Activated CD4-positive, alpha-beta T cell treated with anti-CD3 and anti-CD28 coated beads for 24 hours (primary cell): ENCODE measurements at regions not wholly inside any gene's neighbourhood (a gene's known extent, or its start where the extent isn't known, plus 50 kb on each side); places are given as distances from the start of the nearest gene placed in this dataset.
"Not testable (repeated sequence)": the region's sequence is repeated elsewhere in the genome, so short reads cannot be mapped to it uniquely, and the experiment has no call there.

ENCODE experiments used
- DNase-seq, 2 donors: peaks; one replicate each; pipeline ENCODE4 v3.0.0-alpha.2; 2020; ENCODE audit warnings: low read depth in 2 of 2

DNA sequence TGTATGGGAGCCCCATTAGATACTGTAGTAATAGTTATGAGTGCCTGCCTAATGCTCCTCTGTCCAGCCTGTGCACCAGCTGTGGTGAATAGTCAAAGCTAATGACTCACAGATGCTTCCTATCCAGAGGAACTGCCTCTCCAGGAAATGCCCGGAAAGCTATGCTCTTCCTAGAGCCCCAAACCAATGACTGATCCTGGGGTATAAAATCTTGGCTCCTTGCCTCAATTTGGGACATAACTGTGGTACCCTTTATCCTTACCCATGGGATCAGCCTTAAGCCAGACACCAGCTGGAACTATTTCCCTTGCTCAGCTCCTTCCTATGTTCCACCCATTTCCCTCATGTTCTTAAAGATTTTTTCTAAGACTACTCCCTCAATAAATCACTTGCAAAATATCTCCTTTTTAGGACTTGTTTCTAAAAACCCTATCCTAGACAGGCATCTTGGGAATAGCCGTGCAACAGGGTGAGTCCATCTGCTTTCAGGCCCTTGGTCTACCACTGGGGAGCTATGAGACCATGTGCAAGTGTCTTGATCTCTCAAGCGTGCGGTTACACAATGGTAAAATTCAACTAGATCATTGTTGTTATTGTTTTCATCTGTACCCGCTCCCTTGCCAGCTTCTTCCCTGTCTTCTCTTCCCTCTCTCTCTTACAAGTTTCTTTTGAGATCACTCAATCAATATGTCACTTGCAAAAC, 283.7 kb downstream of the BTBD3 start:
- DNase-seq: no peak

GRCh38 chr20:12203399-12203798, 285.7 kb downstream of the BTBD3 start:
- no peak for DNase-seq

GRCh38 chr20:12203981-12204380, 286.3 kb downstream of the BTBD3 start:
- DNase-seq: no peak

GRCh38 chr20:12207875-12208274, 290.2 kb downstream of the BTBD3 start:
- no peak for DNase-seq

DNA sequence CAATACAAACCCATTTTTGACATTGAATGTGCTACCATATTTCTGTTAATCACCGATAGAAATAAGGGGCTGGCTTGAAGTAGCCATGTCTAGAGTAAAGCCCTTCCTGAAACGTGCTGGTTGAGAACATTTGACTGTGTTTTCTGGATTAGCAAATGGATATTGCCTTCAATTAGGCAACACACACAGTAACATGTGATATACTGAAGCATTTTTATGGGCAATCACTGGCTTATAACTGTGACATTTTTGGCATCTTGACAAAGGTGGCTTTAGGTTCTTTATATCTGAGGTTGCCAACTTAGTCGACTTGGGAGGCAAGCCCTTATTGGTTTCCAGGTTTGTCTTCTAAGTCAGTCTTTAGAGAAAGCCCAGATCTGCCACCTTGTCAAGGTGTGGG, 292.9 kb downstream of the BTBD3 start:
- DNase-seq: no peak

- no peak for DNase-seq
These were observed 293.7 kb downstream of the BTBD3 start for GRCh38 chr20:12211361-12211760.

- DNase-seq: no peak
These were observed 299.7 kb downstream of the BTBD3 start for GRCh38 chr20:12217382-12217781.

- no peak for DNase-seq
These were observed 302.1 kb downstream of the BTBD3 start for GRCh38 chr20:12219798-12220197.

DNA sequence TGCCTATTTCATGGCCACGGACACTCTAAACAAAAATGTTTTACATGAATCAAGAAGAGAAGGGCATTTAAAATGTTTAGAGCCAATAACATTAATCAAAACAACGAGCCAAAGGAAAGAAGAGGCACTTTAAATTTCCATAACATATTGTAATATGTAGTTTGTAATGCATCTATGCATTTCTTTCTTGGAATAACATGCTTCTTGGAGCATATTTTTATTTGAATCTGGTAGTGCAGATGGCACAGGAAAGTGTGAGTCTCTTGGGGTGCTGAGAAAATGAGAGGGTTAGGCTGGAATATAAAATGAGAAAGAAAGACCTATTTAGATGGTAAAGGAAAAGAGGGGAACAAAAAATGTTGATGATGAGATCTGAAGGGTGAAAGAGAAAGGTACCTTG, 305.4 kb downstream of the BTBD3 start:
- DNase-seq: no peak

DNA sequence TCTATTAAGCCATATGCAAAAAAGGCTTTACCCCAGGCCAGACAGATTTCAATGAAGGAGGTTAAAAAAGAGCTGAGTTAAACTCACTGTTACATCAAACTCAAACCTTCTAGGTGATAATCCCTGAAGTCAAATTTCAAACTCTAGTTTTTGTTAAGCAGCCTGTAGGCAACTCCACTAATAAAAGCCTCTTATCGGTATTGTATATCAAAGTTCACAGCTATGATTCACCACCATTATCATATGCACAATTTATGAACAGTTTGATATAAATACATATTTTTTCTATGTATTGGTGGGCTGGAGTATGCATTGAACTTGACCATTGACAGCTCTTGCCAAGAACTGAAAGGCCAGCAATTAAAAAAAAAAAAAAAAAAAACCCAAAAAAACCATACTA, 308.2 kb downstream of the BTBD3 start:
- DNase-seq: no peak

- DNase-seq: no peak
These were observed 312.2 kb downstream of the BTBD3 start for GRCh38 chr20:12229891-12230290.

- DNase-seq: no peak
These were observed 320.1 kb downstream of the BTBD3 start for GRCh38 chr20:12237772-12238171.

- DNase-seq: no peak
These were observed 323.4 kb downstream of the BTBD3 start for GRCh38 chr20:12241065-12241464.

- DNase-seq: no peak
These were observed 325.6 kb downstream of the BTBD3 start for GRCh38 chr20:12243327-12243726.

DNA sequence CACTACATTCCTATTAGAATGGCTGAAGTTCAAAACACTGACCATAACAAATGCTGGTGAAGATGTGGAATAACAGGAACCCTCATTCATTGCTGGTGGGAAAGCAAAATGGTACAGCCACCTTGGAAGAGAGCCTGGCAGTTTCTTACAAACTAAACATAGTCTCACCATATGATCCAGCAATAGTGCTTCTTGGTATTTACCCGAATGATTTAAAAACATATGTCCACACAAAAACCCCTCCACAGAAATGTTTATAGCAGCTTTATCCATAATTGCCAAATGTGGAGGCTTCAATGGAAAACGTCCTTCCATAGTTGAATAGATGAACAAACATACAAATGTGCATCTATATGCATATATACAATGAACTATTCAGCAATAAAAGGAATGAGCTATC, 330.8 kb downstream of the BTBD3 start:
- no peak for DNase-seq

GRCh38 chr20:12250661-12251060, 333.0 kb downstream of the BTBD3 start:
- DNase-seq: not testable (repeated sequence)

DNA sequence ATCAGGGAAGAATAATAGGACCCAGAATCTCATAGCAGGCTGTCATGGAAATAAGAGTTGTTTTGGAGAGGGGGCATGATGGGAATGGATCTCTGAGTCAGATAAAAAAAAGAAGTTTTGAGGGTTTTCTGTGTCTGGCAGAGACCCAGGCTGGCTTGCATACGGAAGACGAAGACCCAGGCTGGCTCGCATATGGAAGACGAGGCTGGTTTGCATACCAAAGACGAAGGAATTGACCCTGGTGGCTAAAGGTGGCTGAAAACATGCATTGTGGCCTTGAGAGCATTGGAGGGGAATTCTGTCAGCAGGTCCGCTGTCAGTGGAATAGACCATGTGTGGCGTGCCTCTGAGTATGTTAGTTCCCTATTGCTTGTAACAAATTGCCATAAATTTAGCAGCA, 335.1 kb downstream of the BTBD3 start:
- DNase-seq: no peak

- DNase-seq: no peak
These were observed 337.8 kb downstream of the BTBD3 start for GRCh38 chr20:12255461-12255970.

- DNase-seq: no peak
These were observed 339.1 kb downstream of the BTBD3 start for GRCh38 chr20:12256806-12257205.

GRCh38 chr20:12262747-12263146, 345.1 kb downstream of the BTBD3 start:
- no peak for DNase-seq

DNA sequence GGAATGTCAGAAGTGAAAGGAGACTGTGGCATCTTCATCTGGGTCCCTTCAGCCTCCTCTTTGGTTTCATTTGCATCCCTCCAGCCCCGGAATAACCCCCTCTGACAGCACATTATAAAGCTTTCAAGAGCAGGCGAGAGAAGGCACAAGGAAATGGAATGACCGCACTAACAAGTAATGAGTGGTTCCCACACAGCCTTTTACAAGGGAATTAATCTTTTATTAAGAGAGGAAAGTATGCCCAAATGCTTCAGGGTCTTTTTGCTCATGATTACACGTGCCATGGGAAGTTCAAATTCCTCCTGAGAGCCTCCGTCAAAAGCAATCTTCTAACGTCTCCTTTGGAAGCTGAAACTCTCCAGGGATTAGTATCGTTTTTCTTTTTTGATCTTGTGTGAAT, 347.0 kb downstream of the BTBD3 start:
- DNase-seq: no peak

DNA sequence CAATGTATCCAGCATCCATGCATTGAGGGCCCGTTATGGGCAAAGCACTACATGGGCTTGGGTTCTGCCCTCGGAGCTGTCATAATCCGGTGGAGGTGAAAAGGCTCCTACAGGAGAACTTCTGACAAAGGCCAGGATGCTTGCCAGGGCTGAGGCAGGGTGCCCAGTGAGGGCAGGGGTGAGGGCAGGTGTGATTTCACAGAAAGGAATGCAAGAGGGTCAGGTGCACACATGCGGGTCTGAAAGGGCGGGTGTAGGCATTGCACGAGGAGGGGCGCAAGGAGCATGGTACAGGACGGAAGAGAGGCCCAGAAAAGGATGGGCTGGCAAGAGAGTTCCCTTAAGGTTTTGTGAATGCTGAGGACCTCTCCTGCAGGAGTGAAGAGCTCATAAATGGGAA, 348.0 kb downstream of the BTBD3 start:
- no peak for DNase-seq

- no peak for DNase-seq
These were observed 351.9 kb downstream of the BTBD3 start for GRCh38 chr20:12269579-12269978.

DNA sequence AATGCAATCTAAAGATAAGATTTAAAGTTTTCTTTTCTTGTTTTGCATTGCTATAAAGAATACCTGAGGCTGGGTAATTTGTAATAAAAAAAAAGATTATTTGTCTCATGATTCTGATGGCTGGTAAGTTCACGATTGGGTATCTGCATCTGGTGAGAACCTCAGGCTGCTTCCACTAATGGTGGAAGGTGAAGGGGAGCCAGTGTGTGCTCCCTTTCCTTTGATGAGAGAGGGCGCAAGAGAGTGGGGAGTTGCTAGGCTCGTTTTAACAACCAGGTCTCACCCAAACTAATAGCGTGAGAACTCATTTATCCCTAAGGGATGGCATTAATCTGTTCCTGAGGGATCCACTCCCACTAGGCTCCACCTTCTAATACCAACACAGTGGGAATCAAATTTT, 353.2 kb downstream of the BTBD3 start:
- DNase-seq: no peak
